ENCODE measurements at regions not wholly inside any gene's neighbourhood (a gene's known extent, or its start where the extent isn't known, plus 50 kb on each side); places are given as distances from the start of the nearest gene placed in this dataset.

- no peaks in the 10 kb centered on the region for H3K27me3 ChIP-seq
- DNase-seq = no peak
- H3K27ac ChIP-seq = no peak overlapping the region
- H3K4me1 ChIP-seq = no peaks in the 10 kb centered on the region
- H3K36me3 ChIP-seq = no peaks in the 10 kb centered on the region
- no peak for ATAC-seq
- no peak overlapping the region for H3K4me3 ChIP-seq
- intact Hi-C loops (cut with DNase I) = no loop called here
- TF ChIP-seq, protein P1, sequence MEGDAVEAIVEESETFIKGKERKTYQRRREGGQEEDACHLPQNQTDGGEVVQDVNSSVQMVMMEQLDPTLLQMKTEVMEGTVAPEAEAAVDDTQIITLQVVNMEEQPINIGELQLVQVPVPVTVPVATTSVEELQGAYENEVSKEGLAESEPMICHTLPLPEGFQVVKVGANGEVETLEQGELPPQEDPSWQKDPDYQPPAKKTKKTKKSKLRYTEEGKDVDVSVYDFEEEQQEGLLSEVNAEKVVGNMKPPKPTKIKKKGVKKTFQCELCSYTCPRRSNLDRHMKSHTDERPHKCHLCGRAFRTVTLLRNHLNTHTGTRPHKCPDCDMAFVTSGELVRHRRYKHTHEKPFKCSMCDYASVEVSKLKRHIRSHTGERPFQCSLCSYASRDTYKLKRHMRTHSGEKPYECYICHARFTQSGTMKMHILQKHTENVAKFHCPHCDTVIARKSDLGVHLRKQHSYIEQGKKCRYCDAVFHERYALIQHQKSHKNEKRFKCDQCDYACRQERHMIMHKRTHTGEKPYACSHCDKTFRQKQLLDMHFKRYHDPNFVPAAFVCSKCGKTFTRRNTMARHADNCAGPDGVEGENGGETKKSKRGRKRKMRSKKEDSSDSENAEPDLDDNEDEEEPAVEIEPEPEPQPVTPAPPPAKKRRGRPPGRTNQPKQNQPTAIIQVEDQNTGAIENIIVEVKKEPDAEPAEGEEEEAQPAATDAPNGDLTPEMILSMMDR (IDR thresholded peaks at IDR 0.05) = no peak
- H3K9me3 ChIP-seq = no peaks in the 10 kb centered on the region
These were observed 208.7 kb downstream of the MRPL39 start for GRCh38 chr21:25398630-25399029.

GRCh38 chr21:25396135-25396711 lies 211.1 kb downstream of the MRPL39 start:
- no peak for ATAC-seq
- TF ChIP-seq, protein P1 (IDR thresholded peaks at IDR 0.05) = no peak
- intact Hi-C loops (cut with DNase I) = no loop called here
- Histone ChIP-seq H3K9me3 (no peaks in the 10 kb centered on the region), H3K27me3 (no peaks in the 10 kb centered on the region), H3K27ac (no peak overlapping the region), H3K4me1 (no peaks in the 10 kb centered on the region), H3K4me3 (no peak overlapping the region), H3K36me3 (no peaks in the 10 kb centered on the region)
- no peak for DNase-seq

GRCh38 chr21:25391777-25392176 lies 215.5 kb downstream of the MRPL39 start:
- DNase-seq = no peak
- Histone ChIP-seq H3K27ac (no peak overlapping the region), H3K27me3 (no peaks in the 10 kb centered on the region), H3K4me1 (no peaks in the 10 kb centered on the region), H3K4me3 (no peak overlapping the region), H3K36me3 (no peaks in the 10 kb centered on the region), H3K9me3 (no peaks in the 10 kb centered on the region)
- TF ChIP-seq, protein P1 (IDR thresholded peaks at IDR 0.05) = no peak
- no peak for ATAC-seq
- intact Hi-C loops (cut with DNase I) = no loop called here

DNA sequence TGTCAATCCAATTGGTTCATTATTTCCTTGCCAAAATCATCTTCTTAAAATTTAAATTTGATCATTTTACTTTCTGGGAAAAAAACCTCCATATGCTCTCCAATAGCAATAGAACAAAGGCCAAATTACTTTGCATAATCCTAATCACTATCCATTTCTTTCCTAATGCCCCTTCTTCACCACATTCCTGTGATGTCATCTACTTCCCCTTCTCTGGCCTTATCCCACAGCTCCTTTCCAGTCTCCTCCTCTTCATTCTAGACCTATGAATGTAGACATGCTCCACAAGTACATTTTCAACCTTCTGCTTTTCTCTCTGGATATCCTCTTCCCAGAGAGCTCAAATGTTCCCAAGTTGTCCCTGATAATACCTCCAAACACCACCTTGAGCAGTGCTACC lies 216.6 kb downstream of the MRPL39 start:
- ATAC-seq (no peak), DNase-seq (no peak)
- Histone ChIP-seq H3K9me3 (no peaks in the 10 kb centered on the region), H3K4me1 (no peaks in the 10 kb centered on the region), H3K4me3 (no peak overlapping the region), H3K36me3 (no peaks in the 10 kb centered on the region), H3K27ac (no peak overlapping the region), H3K27me3 (no peaks in the 10 kb centered on the region)
- intact Hi-C loops (cut with DNase I) = no loop called here
- TF ChIP-seq, protein P1 (IDR thresholded peaks at IDR 0.05) = no peak

- no peaks in the 10 kb centered on the region for H3K4me1 ChIP-seq
- no peaks in the 10 kb centered on the region for H3K27me3 ChIP-seq
- intact Hi-C loops (cut with DNase I) = no loop called here
- H3K27ac ChIP-seq = no peak overlapping the region
- DNase-seq = no peak
- H3K36me3 ChIP-seq = no peaks in the 10 kb centered on the region
- H3K9me3 ChIP-seq = no peaks in the 10 kb centered on the region
- no peak for ATAC-seq
- TF ChIP-seq, protein P1 (IDR thresholded peaks at IDR 0.05) = no peak
- no peak overlapping the region for H3K4me3 ChIP-seq
These were observed 219.6 kb downstream of the MRPL39 start for GRCh38 chr21:25387665-25388064.
